H9 (cell line): ENCODE measurements at regions not wholly inside any gene's neighbourhood (a gene's known extent, or its start where the extent isn't known, plus 50 kb on each side); places are given as distances from the start of the nearest gene placed in this dataset.

Experiments
- DNase-seq: peaks from one replicate; pipeline ENCODE4 v3.0.0-alpha.2; 2017
- H2AFZ ChIP-seq: one replicate; pipeline ENCODE4 v1.6.1; 2013; ENCODE audit warnings: mild to moderate bottlenecking, low read length, control low read depth, moderate library complexity
- H2AK5ac ChIP-seq: 2 replicates; pipeline ENCODE4 v1.6.1; 2013; ENCODE audit warnings: low read length, control low read depth, mixed read lengths; ENCODE audit not compliant: insufficient read length
- H2BK120ac ChIP-seq: one replicate; pipeline ENCODE4 v1.6.1; 2013; ENCODE audit warnings: low read depth, mild to moderate bottlenecking, low read length, control low read depth, inconsistent platforms; ENCODE audit not compliant: poor library complexity, severe bottlenecking
- H2BK12ac ChIP-seq: 2 replicates; pipeline ENCODE4 v1.6.1; 2013; ENCODE audit warnings: low read length, control low read depth, mixed read lengths, low read depth; ENCODE audit not compliant: insufficient read length
- H2BK15ac ChIP-seq: 2 replicates; pipeline ENCODE4 v1.6.1; 2013; ENCODE audit warnings: low read depth, low read length, control low read depth
- H2BK20ac ChIP-seq: one replicate; pipeline ENCODE4 v1.6.1; 2013; ENCODE audit warnings: low read depth, mild to moderate bottlenecking, low read length, control low read depth, inconsistent platforms; ENCODE audit not compliant: poor library complexity, severe bottlenecking
- H2BK5ac ChIP-seq: 2 replicates; pipeline ENCODE4 v1.6.1; 2013; ENCODE audit warnings: low read length, control low read depth, mixed read lengths; ENCODE audit not compliant: insufficient read length
- H3K14ac ChIP-seq: 2 replicates; pipeline ENCODE4 v1.6.1; 2013; ENCODE audit warnings: low read length, control low read depth; ENCODE audit not compliant: insufficient read depth
- H3K18ac ChIP-seq: 2 replicates; pipeline ENCODE4 v1.6.1; 2013; ENCODE audit warnings: low read depth, mild to moderate bottlenecking, mixed read lengths, low read length, control low read depth; ENCODE audit not compliant: insufficient read length
- H3K23ac ChIP-seq: 2 replicates; pipeline ENCODE4 v1.6.1; 2013; ENCODE audit warnings: low read length, control low read depth, mixed read lengths, low read depth; ENCODE audit not compliant: insufficient read length
- H3K23me2 ChIP-seq: 2 replicates; pipeline ENCODE4 v1.6.1; 2013; ENCODE audit warnings: low read depth, mild to moderate bottlenecking, mixed read lengths, low read length, control low read depth; ENCODE audit not compliant: insufficient read length, poor library complexity, severe bottlenecking
- H3K27ac ChIP-seq: 2 replicates; pipeline ENCODE4 v1.5.1; 2013; ENCODE audit warnings: low read length, control low read depth, mixed read lengths, low read depth; ENCODE audit not compliant: insufficient read length
- H3K27me3 ChIP-seq: 2 replicates; pipeline ENCODE4 v1.6.1; 2013; ENCODE audit warnings: low read length, control low read depth, inconsistent platforms; ENCODE audit not compliant: insufficient read depth
- H3K4ac ChIP-seq: 2 replicates; pipeline ENCODE4 v1.6.1; 2013; ENCODE audit warnings: low read depth, mild to moderate bottlenecking, control low read depth, inconsistent platforms, low read length, moderate library complexity
- H3K4me1 ChIP-seq: 2 replicates; pipeline ENCODE4 v1.6.1; 2013; ENCODE audit warnings: low read length, control low read depth, inconsistent platforms; ENCODE audit not compliant: insufficient read depth
- H3K4me2 ChIP-seq: 2 replicates; pipeline ENCODE4 v1.6.1; 2013; ENCODE audit warnings: low read length, control low read depth, mixed read lengths; ENCODE audit not compliant: insufficient read length, insufficient read depth
- H3K56ac ChIP-seq: 2 replicates; pipeline ENCODE4 v1.6.1; 2013; ENCODE audit warnings: low read depth, mild to moderate bottlenecking, mixed read lengths, low read length, control low read depth; ENCODE audit not compliant: insufficient read length
- H3K79me1 ChIP-seq: 2 replicates; pipeline ENCODE4 v1.6.1; 2013; ENCODE audit warnings: low read depth, mild to moderate bottlenecking, moderate library complexity, low read length, control low read depth, inconsistent platforms; ENCODE audit not compliant: insufficient read depth, poor library complexity, severe bottlenecking
- H3K79me2 ChIP-seq: 2 replicates; pipeline ENCODE4 v1.6.1; 2013; ENCODE audit warnings: low read length, control low read depth, inconsistent platforms; ENCODE audit not compliant: insufficient read depth
- H3K9ac ChIP-seq: 2 replicates; pipeline ENCODE4 v1.6.1; 2013; ENCODE audit warnings: low read length, control low read depth, mixed read lengths; ENCODE audit not compliant: insufficient read length; ENCODE audit errors: extremely low read depth
- H3K9me3 ChIP-seq: one replicate; pipeline ENCODE4 v1.6.1; 2013; ENCODE audit warnings: low read depth, low read length, inconsistent platforms; ENCODE audit not compliant: control insufficient read depth
- H3T11ph ChIP-seq: one replicate; pipeline ENCODE4 v1.6.1; 2013; ENCODE audit warnings: mild to moderate bottlenecking, low read length, control low read depth, inconsistent platforms
- H4K20me1 ChIP-seq: one replicate; pipeline ENCODE4 v1.6.1; 2013; ENCODE audit not compliant: control insufficient read depth, insufficient read length, insufficient read depth
- H4K5ac ChIP-seq: 2 replicates; pipeline ENCODE4 v1.6.1; 2013; ENCODE audit warnings: low read depth, mild to moderate bottlenecking, mixed read lengths, low read length, control low read depth; ENCODE audit not compliant: insufficient read length
- H4K8ac ChIP-seq: replicated peaks from 2 replicates; pipeline ENCODE4 v1.6.1; 2013; ENCODE audit warnings: low read length, control low read depth, mixed read lengths, low read depth; ENCODE audit not compliant: insufficient read length
- H4K91ac ChIP-seq: 2 replicates; pipeline ENCODE4 v1.6.1; 2013; ENCODE audit warnings: low read depth, mild to moderate bottlenecking, moderate library complexity, mixed read lengths, low read length, control low read depth; ENCODE audit not compliant: insufficient read length
- H3K27ac Mint-ChIP-seq, 3 experiments: 2 replicates in 2 of 3; 3 replicates in 1 of 3; pipeline ENCODE4 v1.8.0; 2020 to 2021; ENCODE audit warnings: mixed read lengths in 3 of 3, mild to moderate bottlenecking in 1 of 3, moderate library complexity in 1 of 3
- H3K27me3 Mint-ChIP-seq: 2 replicates; pipeline ENCODE4 v1.8.0; 2021; ENCODE audit warnings: low read depth, mild to moderate bottlenecking, moderate library complexity, mixed read lengths
- H3K36me3 Mint-ChIP-seq, 3 experiments: 2 replicates in 2 of 3; 3 replicates in 1 of 3; pipeline ENCODE4 v1.8.0; 2020 to 2021; ENCODE audit warnings: low read depth in 3 of 3, mixed read lengths in 3 of 3; ENCODE audit not compliant: insufficient read depth in 1 of 3
- H3K4me1 Mint-ChIP-seq, 2 experiments: 2 replicates each; pipeline ENCODE4 v1.8.0; 2020; ENCODE audit warnings: mixed read lengths in 2 of 2
- H3K4me3 Mint-ChIP-seq, 2 experiments: 2 replicates in 1 of 2; 3 replicates in 1 of 2; pipeline ENCODE4 v1.8.0; 2020 to 2021; ENCODE audit warnings: mild to moderate bottlenecking in 2 of 2, mixed read lengths in 2 of 2, moderate library complexity in 1 of 2
- H3K9me3 Mint-ChIP-seq, 2 experiments: 2 replicates in 1 of 2; 3 replicates in 1 of 2; pipeline ENCODE4 v1.8.0; 2020; ENCODE audit warnings: mild to moderate bottlenecking in 2 of 2, mixed read lengths in 2 of 2, moderate library complexity in 1 of 2
- WGBS: extraction: QIAGEN DNeasy Blood & Tissue Kit; methylation state at CpG from one replicate; pipeline ENCODE4 v1.1.7; 2013; ENCODE audit warnings: missing lambda C conversion rate, low lambda C conversion rate, mixed read lengths; ENCODE audit not compliant: insufficient read length; ENCODE audit errors: extremely low coverage; 5-methylcytosine and 5-hydroxymethylcytosine counted together
- TF ChIP-seq, protein P1 (sequence below): fragments of 200-600 bp; sonication (generic); conservative IDR thresholded peaks from 3 replicates; pipeline ENCODE4 v1.8.0; 2021; ENCODE audit warnings: antibody characterized with exemption, mild to moderate bottlenecking

DNA sequence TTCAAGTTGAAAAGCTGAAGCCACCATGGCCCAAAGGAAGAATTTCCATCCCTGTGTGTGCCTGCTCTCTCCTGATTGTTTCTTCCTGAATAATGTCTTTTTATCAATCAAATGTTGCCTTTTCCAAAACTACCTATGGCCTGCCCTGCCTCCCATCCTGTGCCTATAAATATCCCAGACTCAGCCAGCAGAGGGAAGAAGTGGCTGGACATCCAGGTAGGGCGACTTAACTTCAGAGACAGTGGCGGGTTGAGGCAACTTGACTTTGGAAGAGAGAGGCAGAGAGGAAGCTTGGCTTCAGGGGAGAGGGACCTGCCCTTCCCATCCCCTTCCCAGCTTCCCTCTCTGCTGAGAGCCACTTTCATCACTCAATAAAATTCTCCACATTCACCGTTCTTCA, 133.0 kb downstream of the LCA5 start:
- Histone ChIP-seq H4K20me1 (no peaks in the 10 kb centered on the region), H2AK5ac (no peak overlapping the region), H3K9ac (no peak overlapping the region), H3K4me1 (no peaks in the 10 kb centered on the region), H3K23ac (no peak overlapping the region), H2BK120ac (no peak overlapping the region), H3K4me2 (no peak overlapping the region), H3K79me1 (no peaks in the 10 kb centered on the region), H3K23me2 (no peaks in the 10 kb centered on the region), H3K9me3 (no peaks in the 10 kb centered on the region), H3K4ac (no peak overlapping the region), H3T11ph (no peak overlapping the region), H4K8ac (no peak overlapping the region), H2BK15ac (no peak overlapping the region), H3K79me2 (no peaks in the 10 kb centered on the region), H2AFZ (no peak overlapping the region), H3K27ac (no peak overlapping the region), H2BK20ac (no peak overlapping the region), H4K5ac (no peak overlapping the region), H3K14ac (no peak overlapping the region), H4K91ac (no peak overlapping the region), H2BK5ac (no peak overlapping the region), H3K56ac (no peak overlapping the region), H2BK12ac (no peak overlapping the region), H3K18ac (no peak overlapping the region), H3K27me3 (no peaks in the 10 kb centered on the region)
- H3K4me1 Mint-ChIP-seq: peaks cover 2 to 8% of the 10 kb centered on the region in 2 experiments; a peak in 3 of 4 replicates
- no peak overlapping the region for H3K27ac Mint-ChIP-seq
- no peaks in the 10 kb centered on the region for H3K27me3 Mint-ChIP-seq
- no peaks in the 10 kb centered on the region; a peak in 1 of 5 replicates for H3K9me3 Mint-ChIP-seq
- WGBS: no CpG with 5 or more reads among the region's 3 CpGs
- TF ChIP-seq, protein P1, sequence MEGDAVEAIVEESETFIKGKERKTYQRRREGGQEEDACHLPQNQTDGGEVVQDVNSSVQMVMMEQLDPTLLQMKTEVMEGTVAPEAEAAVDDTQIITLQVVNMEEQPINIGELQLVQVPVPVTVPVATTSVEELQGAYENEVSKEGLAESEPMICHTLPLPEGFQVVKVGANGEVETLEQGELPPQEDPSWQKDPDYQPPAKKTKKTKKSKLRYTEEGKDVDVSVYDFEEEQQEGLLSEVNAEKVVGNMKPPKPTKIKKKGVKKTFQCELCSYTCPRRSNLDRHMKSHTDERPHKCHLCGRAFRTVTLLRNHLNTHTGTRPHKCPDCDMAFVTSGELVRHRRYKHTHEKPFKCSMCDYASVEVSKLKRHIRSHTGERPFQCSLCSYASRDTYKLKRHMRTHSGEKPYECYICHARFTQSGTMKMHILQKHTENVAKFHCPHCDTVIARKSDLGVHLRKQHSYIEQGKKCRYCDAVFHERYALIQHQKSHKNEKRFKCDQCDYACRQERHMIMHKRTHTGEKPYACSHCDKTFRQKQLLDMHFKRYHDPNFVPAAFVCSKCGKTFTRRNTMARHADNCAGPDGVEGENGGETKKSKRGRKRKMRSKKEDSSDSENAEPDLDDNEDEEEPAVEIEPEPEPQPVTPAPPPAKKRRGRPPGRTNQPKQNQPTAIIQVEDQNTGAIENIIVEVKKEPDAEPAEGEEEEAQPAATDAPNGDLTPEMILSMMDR: peak; percentile 57
- no peaks in the 10 kb centered on the region; a peak in 1 of 7 replicates for H3K36me3 Mint-ChIP-seq
- DNase-seq: peak; percentile 63
- H3K4me3 Mint-ChIP-seq: no peak overlapping the region
